Skeletal muscle satellite cell (primary cell): ENCODE measurements at regions not wholly inside any gene's neighbourhood (a gene's known extent, or its start where the extent isn't known, plus 50 kb on each side); places are given as distances from the start of the nearest gene placed in this dataset.

Experiments used
- H3K27me3 ChIP-seq: 2 replicates; pipeline ENCODE4 v1.7.0; 2013; ENCODE audit warnings: low read length; ENCODE audit not compliant: control insufficient read depth, insufficient read depth
- H3K36me3 ChIP-seq: 2 replicates; pipeline ENCODE4 v1.7.0; 2013; ENCODE audit warnings: mild to moderate bottlenecking, control low read depth, low read length; ENCODE audit not compliant: insufficient read depth
- H3K4me1 ChIP-seq: 2 replicates; pipeline ENCODE4 v1.7.0; 2013; ENCODE audit warnings: low read length; ENCODE audit not compliant: control insufficient read depth, insufficient read depth
- H3K4me2 ChIP-seq: 2 replicates; pipeline ENCODE4 v1.7.0; 2013; ENCODE audit warnings: mild to moderate bottlenecking, low read length
- H3K4me3 ChIP-seq: 2 replicates; pipeline ENCODE4 v1.7.0; 2013; ENCODE audit warnings: low read length
- H3K9ac ChIP-seq: 2 replicates; pipeline ENCODE4 v1.7.0; 2013; ENCODE audit warnings: mild to moderate bottlenecking, low read depth, low read length, moderate library complexity
- H3K9me3 ChIP-seq: replicated peaks from 2 replicates; pipeline ENCODE4 v1.7.0; 2013; ENCODE audit warnings: mild to moderate bottlenecking, control low read depth, low read length

- Histone ChIP-seq H3K9me3 (no peaks in the 10 kb centered on the region), H3K27me3 (peaks cover 3% of the 10 kb centered on the region), H3K4me2 (no peak overlapping the region), H3K9ac (no peak overlapping the region), H3K4me3 (no peak overlapping the region), H3K36me3 (no peaks in the 10 kb centered on the region), H3K4me1 (no peaks in the 10 kb centered on the region)
Observed at GRCh38 chr12:127685931-127686330, 581.0 kb upstream of the TMEM132C start.

GRCh38 chr12:127687181-127687580 is 579.8 kb upstream of the TMEM132C start:
- Histone ChIP-seq H3K4me3 (no peak overlapping the region), H3K36me3 (no peaks in the 10 kb centered on the region), H3K9me3 (no peaks in the 10 kb centered on the region), H3K4me2 (no peak overlapping the region), H3K4me1 (no peaks in the 10 kb centered on the region), H3K27me3 (peaks cover 8% of the 10 kb centered on the region), H3K9ac (no peak overlapping the region)

- H3K36me3 ChIP-seq: no peaks in the 10 kb centered on the region
- H3K4me2 ChIP-seq: no peak overlapping the region
- no peaks in the 10 kb centered on the region for H3K4me1 ChIP-seq
- H3K4me3 ChIP-seq: no peak overlapping the region
- H3K9ac ChIP-seq: no peak overlapping the region
- H3K9me3 ChIP-seq: no peaks in the 10 kb centered on the region
- H3K27me3 ChIP-seq: peaks cover 8% of the 10 kb centered on the region
Observed at GRCh38 chr12:127688906-127689428, 578.0 kb upstream of the TMEM132C start.

GRCh38 chr12:127690161-127690560 is 576.8 kb upstream of the TMEM132C start:
- H3K9ac ChIP-seq: no peak overlapping the region
- no peak overlapping the region for H3K4me3 ChIP-seq
- H3K27me3 ChIP-seq: peaks cover 8% of the 10 kb centered on the region
- no peak overlapping the region for H3K4me2 ChIP-seq
- H3K36me3 ChIP-seq: no peaks in the 10 kb centered on the region
- H3K4me1 ChIP-seq: no peaks in the 10 kb centered on the region
- H3K9me3 ChIP-seq: no peaks in the 10 kb centered on the region

GRCh38 chr12:127696963-127697362 is 570.0 kb upstream of the TMEM132C start:
- Histone ChIP-seq H3K36me3 (no peaks in the 10 kb centered on the region), H3K4me3 (no peak overlapping the region), H3K9me3 (no peaks in the 10 kb centered on the region), H3K27me3 (no peaks in the 10 kb centered on the region), H3K9ac (no peak overlapping the region), H3K4me1 (no peaks in the 10 kb centered on the region), H3K4me2 (no peak overlapping the region)

GRCh38 chr12:127703026-127703425 is 563.9 kb upstream of the TMEM132C start:
- Histone ChIP-seq H3K9ac (no peak overlapping the region), H3K9me3 (no peaks in the 10 kb centered on the region), H3K4me2 (no peak overlapping the region), H3K4me3 (no peak overlapping the region), H3K27me3 (no peaks in the 10 kb centered on the region), H3K36me3 (no peaks in the 10 kb centered on the region), H3K4me1 (no peaks in the 10 kb centered on the region)

GRCh38 chr12:127711108-127711507 is 555.9 kb upstream of the TMEM132C start:
- H3K4me1 ChIP-seq: no peaks in the 10 kb centered on the region
- H3K9ac ChIP-seq: no peak overlapping the region
- no peak overlapping the region for H3K4me3 ChIP-seq
- H3K9me3 ChIP-seq: no peaks in the 10 kb centered on the region
- H3K4me2 ChIP-seq: no peak overlapping the region
- H3K36me3 ChIP-seq: no peaks in the 10 kb centered on the region
- no peaks in the 10 kb centered on the region for H3K27me3 ChIP-seq

- Histone ChIP-seq H3K9ac (no peak overlapping the region), H3K4me2 (no peak overlapping the region), H3K27me3 (no peaks in the 10 kb centered on the region), H3K4me3 (no peak overlapping the region), H3K4me1 (no peaks in the 10 kb centered on the region), H3K36me3 (no peaks in the 10 kb centered on the region), H3K9me3 (no peaks in the 10 kb centered on the region)
Observed at GRCh38 chr12:127712561-127712960, 554.4 kb upstream of the TMEM132C start.

- no peaks in the 10 kb centered on the region for H3K4me1 ChIP-seq
- H3K4me3 ChIP-seq: no peak overlapping the region
- H3K36me3 ChIP-seq: no peaks in the 10 kb centered on the region
- H3K9me3 ChIP-seq: no peaks in the 10 kb centered on the region
- H3K4me2 ChIP-seq: no peak overlapping the region
- no peaks in the 10 kb centered on the region for H3K27me3 ChIP-seq
- no peak overlapping the region for H3K9ac ChIP-seq
Observed at GRCh38 chr12:127716166-127716565, 550.8 kb upstream of the TMEM132C start.

GRCh38 chr12:127717278-127717677 is 549.7 kb upstream of the TMEM132C start:
- H3K4me2 ChIP-seq: no peak overlapping the region
- H3K9me3 ChIP-seq: no peaks in the 10 kb centered on the region
- H3K4me1 ChIP-seq: no peaks in the 10 kb centered on the region
- no peaks in the 10 kb centered on the region for H3K36me3 ChIP-seq
- H3K4me3 ChIP-seq: no peak overlapping the region
- no peaks in the 10 kb centered on the region for H3K27me3 ChIP-seq
- H3K9ac ChIP-seq: no peak overlapping the region

- Histone ChIP-seq H3K4me2 (no peak overlapping the region), H3K4me1 (no peaks in the 10 kb centered on the region), H3K9me3 (no peaks in the 10 kb centered on the region), H3K4me3 (no peak overlapping the region), H3K9ac (no peak overlapping the region), H3K36me3 (no peaks in the 10 kb centered on the region), H3K27me3 (no peaks in the 10 kb centered on the region)
Observed at GRCh38 chr12:127720334-127720733, 546.6 kb upstream of the TMEM132C start.

GRCh38 chr12:127722611-127723010 is 544.4 kb upstream of the TMEM132C start:
- H3K27me3 ChIP-seq: no peaks in the 10 kb centered on the region

More at GRCh38 chr12:127722611-127723010, 544.4 kb upstream of the TMEM132C start:
- Histone ChIP-seq H3K9me3 (no peaks in the 10 kb centered on the region), H3K36me3 (no peaks in the 10 kb centered on the region), H3K4me2 (no peak overlapping the region), H3K9ac (no peak overlapping the region), H3K4me3 (no peak overlapping the region), H3K4me1 (no peaks in the 10 kb centered on the region)
